Uterus (tissue), 3 donors: ENCODE measurements at regions not wholly inside any gene's neighbourhood (a gene's known extent, or its start where the extent isn't known, plus 50 kb on each side); places are given as distances from the start of the nearest gene placed in this dataset.
"Not testable (repeated sequence)": the region's sequence is repeated elsewhere in the genome, so short reads cannot be mapped to it uniquely, and the experiment has no call there.

Experiments used
- DNase-seq, 2 donors: peaks; one replicate each; pipeline ENCODE4 v3.0.0-alpha.2; 2019 to 2020
- H3K27ac ChIP-seq, 2 donors: fragments of 200-600 bp; sonication (generic); 1 replicate in 1 of 2; 2 replicates in 1 of 2; pipeline ENCODE4 v1.5.1; 2016 to 2018
- H3K27me3 ChIP-seq, 2 donors: fragments of 200-600 bp; sonication (generic); one replicate each; pipeline ENCODE4 v1.5.1; 2018 to 2019; ENCODE audit warnings: control low read depth in 1 of 2
- H3K36me3 ChIP-seq, 2 donors: fragments of 200-600 bp; sonication (generic); one replicate each; pipeline ENCODE4 v1.5.1; 2019; ENCODE audit warnings: control low read depth in 1 of 2
- H3K4me1 ChIP-seq, 2 donors: fragments of 200-600 bp; sonication (generic); one replicate each; pipeline ENCODE4 v1.5.1; 2018 to 2019; ENCODE audit warnings: control low read depth in 1 of 2
- H3K4me3 ChIP-seq, 2 donors: fragments of 200-600 bp; sonication (generic); 1 replicate in 1 of 2; 2 replicates in 1 of 2; pipeline ENCODE4 v1.5.1; 2018 to 2019; ENCODE audit warnings: mild to moderate bottlenecking in 1 of 2
- H3K9me3 ChIP-seq, 2 donors: fragments of 200-600 bp; sonication (generic); one replicate each; pipeline ENCODE4 v1.5.1; 2019; ENCODE audit warnings: control low read depth in 1 of 2
- CTCF ChIP-seq, 4 experiments: fragments of 200-600 bp in 2 of 4; fragments of 450-650 bp in 2 of 4; sonication (generic) in 2 of 4; IDR thresholded peaks; one replicate each; pipeline ENCODE4 v1.5.1; 2016 to 2019; ENCODE audit warnings: antibody characterized with exemption in 4 of 4, mild to moderate bottlenecking in 2 of 4, moderate library complexity in 1 of 4
- POLR2A ChIP-seq, 2 donors: fragments of 450-650 bp; IDR thresholded peaks; one replicate each; pipeline ENCODE4 v1.6.1; 2016; ENCODE audit warnings: antibody characterized with exemption in 2 of 2, mild to moderate bottlenecking in 1 of 2, moderate library complexity in 1 of 2
- intact Hi-C: fragments of 100-400 bp; cut with DNase I; formaldehyde crosslinking; loops from one replicate; pipeline ENCODE4 v1.15.1; 2023; ENCODE audit warnings: low total_unique reads
- donor health status: DM: yes; HTN: yes; CAD: no.

DNA sequence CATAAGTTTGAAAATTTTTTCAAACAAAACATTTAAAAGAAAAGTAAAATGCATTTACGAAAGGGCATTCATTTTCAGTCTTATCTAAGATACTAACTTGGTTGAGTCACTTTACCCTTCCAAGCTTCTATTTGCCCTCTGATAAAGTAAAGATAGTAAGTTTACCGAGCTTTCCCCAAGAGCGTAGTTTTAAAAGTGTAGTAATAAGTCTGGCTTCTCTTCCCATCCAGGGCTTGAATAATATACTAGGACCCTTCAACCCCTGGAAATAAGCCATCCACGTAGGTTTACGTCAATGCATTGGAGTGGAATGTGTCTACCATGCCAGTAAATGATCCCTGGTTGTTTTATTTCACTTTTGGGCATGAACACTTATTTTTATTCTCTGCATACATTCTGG lies 608.3 kb downstream of the NTRK3 start:
- H3K4me1 ChIP-seq, result no peaks in the 10 kb centered on the region
- H3K27ac ChIP-seq, result no peak overlapping the region
- intact Hi-C loops, result no loop called here
- no peaks in the 10 kb centered on the region for H3K9me3 ChIP-seq
- DNase-seq, result no peak
- no peak overlapping the region for H3K4me3 ChIP-seq
- no peaks in the 10 kb centered on the region for H3K27me3 ChIP-seq
- TF ChIP-seq CTCF (IDR thresholded peaks at IDR 0.05), result no peak
- H3K36me3 ChIP-seq, result no peaks in the 10 kb centered on the region

DNA sequence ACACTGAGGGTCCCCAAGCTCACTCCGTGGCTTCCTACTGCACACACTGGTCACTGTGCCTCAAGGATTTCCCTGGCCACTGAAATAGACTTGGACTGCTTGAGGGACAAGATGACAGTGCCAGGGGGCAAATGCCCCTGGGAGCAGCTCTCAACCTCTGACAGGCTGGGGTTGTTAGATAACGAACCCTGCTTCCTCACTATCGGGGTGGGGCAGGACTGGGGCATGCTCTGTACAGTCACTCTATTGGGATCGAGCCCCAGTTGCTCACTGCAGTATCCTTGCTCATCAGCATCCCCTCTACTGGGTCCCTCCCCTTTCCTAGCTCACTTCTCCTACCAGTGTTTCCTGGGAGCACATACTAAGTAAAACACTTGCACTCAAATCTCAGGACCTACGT lies 610.8 kb downstream of the NTRK3 start:
- no peaks in the 10 kb centered on the region for H3K27me3 ChIP-seq
- TF ChIP-seq POLR2A (IDR thresholded peaks at IDR 0.05) (no peak), CTCF (IDR thresholded peaks at IDR 0.05) (no peak)
- no peaks in the 10 kb centered on the region for H3K9me3 ChIP-seq
- H3K4me1 ChIP-seq, result no peaks in the 10 kb centered on the region
- H3K36me3 ChIP-seq, result no peaks in the 10 kb centered on the region
- H3K4me3 ChIP-seq, result no peak overlapping the region
- DNase-seq, result no peak
- no peak overlapping the region for H3K27ac ChIP-seq
- intact Hi-C loops, result no loop called here

DNA sequence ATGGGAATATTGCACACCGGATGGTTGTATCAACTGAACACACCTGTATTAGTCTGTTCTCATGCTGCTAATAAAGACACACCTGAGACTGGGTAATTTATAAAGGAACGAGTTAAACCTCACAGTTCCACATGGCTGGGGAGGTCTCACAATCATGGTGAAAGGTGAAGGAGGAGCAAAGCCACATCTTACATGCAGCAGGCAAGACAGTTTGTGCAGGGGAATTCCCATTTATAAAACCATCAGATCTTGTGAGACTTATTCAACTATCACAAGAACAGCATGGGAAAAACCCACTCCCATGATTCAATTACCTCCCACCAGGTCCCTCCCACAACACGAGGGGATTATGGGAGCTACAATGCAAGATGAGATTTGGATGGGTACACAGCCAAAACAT lies 613.5 kb downstream of the NTRK3 start:
- H3K27ac ChIP-seq, H3K9me3 ChIP-seq, H3K4me1 ChIP-seq, intact Hi-C loops, H3K36me3 ChIP-seq, DNase-seq, H3K4me3 ChIP-seq, H3K27me3 ChIP-seq: not testable (repeated sequence)

DNA sequence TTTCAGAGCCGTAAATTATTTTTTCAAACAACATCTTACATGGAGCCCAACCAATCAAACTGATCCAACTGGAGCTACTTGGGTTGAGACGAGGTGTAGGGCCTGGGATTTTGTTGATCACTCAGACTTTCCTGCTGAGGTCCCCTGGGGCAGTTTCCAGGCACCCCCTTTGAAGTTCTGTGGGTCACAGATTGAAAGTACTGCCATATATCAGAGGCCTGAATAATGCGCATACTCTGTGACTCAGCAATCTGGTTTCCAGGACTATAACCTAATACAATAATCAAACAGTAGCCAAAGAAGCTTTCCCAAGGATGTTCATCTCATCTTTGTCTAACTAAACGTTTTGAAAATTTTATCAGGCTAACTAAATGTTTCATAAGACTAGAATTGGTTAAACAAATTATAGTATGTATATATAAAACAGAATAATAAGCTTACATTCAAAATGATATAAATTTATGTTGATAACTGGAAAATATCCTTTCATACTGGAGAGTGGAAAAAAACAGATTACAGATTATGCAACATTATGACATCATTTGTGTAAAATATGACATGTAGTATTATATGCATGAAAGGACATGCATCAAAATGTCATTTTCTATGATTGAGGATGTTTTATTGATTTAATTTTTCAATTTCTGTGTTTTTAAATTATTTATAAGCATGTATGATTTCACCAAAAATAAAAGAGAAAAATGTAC lies 617.1 kb downstream of the NTRK3 start:
- TF ChIP-seq CTCF (IDR thresholded peaks at IDR 0.05), result no peak
- no peak for TF ChIP-seq POLR2A (IDR thresholded peaks at IDR 0.05)
- H3K4me3 ChIP-seq, result no peak overlapping the region
- DNase-seq, result no peak
- no peaks in the 10 kb centered on the region for H3K36me3 ChIP-seq
- H3K4me1 ChIP-seq, result no peaks in the 10 kb centered on the region
- intact Hi-C loops, result no loop called here
- H3K27me3 ChIP-seq, result no peaks in the 10 kb centered on the region
- no peaks in the 10 kb centered on the region for H3K9me3 ChIP-seq
- no peak overlapping the region for H3K27ac ChIP-seq

GRCh38 chr15:87638554-87639083 lies 617.9 kb downstream of the NTRK3 start:
- no peak overlapping the region for H3K4me3 ChIP-seq
- H3K36me3 ChIP-seq, result no peaks in the 10 kb centered on the region
- intact Hi-C loops, result no loop called here
- H3K9me3 ChIP-seq, result no peaks in the 10 kb centered on the region
- no peaks in the 10 kb centered on the region for H3K27me3 ChIP-seq
- no peak overlapping the region for H3K27ac ChIP-seq
- TF ChIP-seq POLR2A (IDR thresholded peaks at IDR 0.05) (no peak), CTCF (IDR thresholded peaks at IDR 0.05) (no peak)
- no peak for DNase-seq
- no peaks in the 10 kb centered on the region for H3K4me1 ChIP-seq

DNA sequence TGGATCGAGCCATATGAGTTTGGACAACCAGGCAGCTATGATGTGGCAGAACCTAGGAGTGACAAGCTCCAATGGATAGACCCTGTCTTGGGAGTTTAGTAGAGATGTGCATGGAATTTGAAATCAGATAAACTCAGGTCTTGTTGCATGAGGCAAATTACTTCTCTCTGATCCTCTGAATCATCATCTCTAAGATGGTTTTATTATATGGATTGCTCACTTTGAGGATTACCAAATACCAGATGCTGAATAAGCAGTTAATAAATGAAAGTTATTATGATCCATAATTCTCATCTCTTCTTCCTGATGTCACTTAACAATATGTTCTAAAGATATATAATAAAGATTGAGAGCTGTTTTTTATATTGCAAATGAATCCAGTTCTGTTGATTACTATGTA lies 622.2 kb downstream of the NTRK3 start:
- H3K4me3 ChIP-seq, result no peak overlapping the region
- TF ChIP-seq POLR2A (IDR thresholded peaks at IDR 0.05) (no peak), CTCF (IDR thresholded peaks at IDR 0.05) (no peak)

More for the DNA sequence above, 622.2 kb downstream of the NTRK3 start:
- H3K27me3 ChIP-seq, result no peaks in the 10 kb centered on the region
- H3K4me1 ChIP-seq, result no peaks in the 10 kb centered on the region
- no peak overlapping the region for H3K27ac ChIP-seq
- intact Hi-C loops, result no loop called here
- no peak for DNase-seq
- no peaks in the 10 kb centered on the region for H3K9me3 ChIP-seq
- no peaks in the 10 kb centered on the region for H3K36me3 ChIP-seq
